ENCODE measurements at regions not wholly inside any gene's neighbourhood (a gene's known extent, or its start where the extent isn't known, plus 50 kb on each side); places are given as distances from the start of the nearest gene placed in this dataset.

DNA sequence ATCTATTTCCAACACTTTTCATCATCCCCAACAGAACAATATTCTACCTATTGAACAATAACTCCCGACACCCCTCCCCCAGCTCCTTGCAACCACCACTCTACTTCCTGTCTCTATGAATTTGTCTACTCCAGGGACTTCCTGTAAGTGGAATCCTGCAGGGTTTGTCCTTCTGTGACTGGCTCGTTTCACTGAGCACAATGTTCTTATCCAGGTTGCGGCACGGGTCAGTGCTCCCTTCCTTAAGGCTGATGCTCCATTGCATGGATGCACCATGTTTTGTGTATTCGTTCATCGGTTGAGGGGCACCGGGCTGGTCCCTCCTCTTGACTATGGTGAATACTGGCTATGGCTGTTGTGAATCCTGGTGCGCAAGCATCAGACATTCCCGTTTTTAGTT is 163.2 kb downstream of the TBXT start:
- no peak for ATAC-seq (replicated peaks in 1 of 2)
- Mint-ChIP-seq H3K36me3 (ENCODE audit: insufficient read depth in 2 of 2) (peaks cover 0 to 2% of the 10 kb centered on the region in 2 donors), H3K27me3 (ENCODE audit: low read depth) (peaks cover 58% of the 10 kb centered on the region), H3K9me3 (no peaks in the 10 kb centered on the region), H3K4me1 (ENCODE audit: low read depth) (peaks cover 5% of the 10 kb centered on the region), H3K4me3 (no peak overlapping the region), H3K27ac (no peak overlapping the region)
- DNase-seq = no peak

DNA sequence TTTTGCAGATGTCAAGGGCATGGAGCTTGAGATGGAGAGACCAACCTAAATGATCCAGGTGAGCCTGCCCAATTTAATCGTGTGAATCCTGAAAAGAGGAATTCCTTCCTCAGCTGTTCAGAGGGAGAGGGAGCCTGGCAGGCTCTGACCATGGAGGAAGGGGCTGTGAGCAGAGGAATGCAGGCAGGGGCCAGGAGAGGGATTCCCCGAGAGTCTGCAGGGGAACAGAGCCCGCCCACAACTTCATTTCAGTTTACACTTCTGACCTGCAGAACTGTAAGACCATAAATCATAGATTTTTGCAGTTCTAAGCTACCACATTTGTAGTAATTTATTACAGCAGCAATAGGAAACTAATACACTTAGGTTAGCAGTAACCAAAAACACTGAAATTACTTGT is 164.1 kb downstream of the TBXT start:
- Mint-ChIP-seq H3K4me3 (no peak overlapping the region), H3K9me3 (no peaks in the 10 kb centered on the region), H3K36me3 (ENCODE audit: insufficient read depth in 2 of 2) (peaks cover 0 to 2% of the 10 kb centered on the region in 2 donors), H3K4me1 (ENCODE audit: low read depth) (peaks cover 5% of the 10 kb centered on the region), H3K27me3 (ENCODE audit: low read depth) (peaks cover 50% of the 10 kb centered on the region), H3K27ac (no peak overlapping the region)
- DNase-seq (no peak), ATAC-seq (replicated peaks in 1 of 2) (no peak)

- H3K27ac Mint-ChIP-seq = no peak overlapping the region
- no peaks in the 10 kb centered on the region for H3K36me3 Mint-ChIP-seq (ENCODE audit: insufficient read depth in 2 of 2)
- H3K4me1 Mint-ChIP-seq (ENCODE audit: low read depth) = no peaks in the 10 kb centered on the region
- H3K4me3 Mint-ChIP-seq = no peak overlapping the region
- DNase-seq (no peak), ATAC-seq (replicated peaks in 1 of 2) (no peak)
- H3K27me3 Mint-ChIP-seq (ENCODE audit: low read depth) = peaks cover 32% of the 10 kb centered on the region
- H3K9me3 Mint-ChIP-seq = no peaks in the 10 kb centered on the region
These were observed 166.3 kb downstream of the TBXT start for GRCh38 chr6:166001359-166001758.

DNA sequence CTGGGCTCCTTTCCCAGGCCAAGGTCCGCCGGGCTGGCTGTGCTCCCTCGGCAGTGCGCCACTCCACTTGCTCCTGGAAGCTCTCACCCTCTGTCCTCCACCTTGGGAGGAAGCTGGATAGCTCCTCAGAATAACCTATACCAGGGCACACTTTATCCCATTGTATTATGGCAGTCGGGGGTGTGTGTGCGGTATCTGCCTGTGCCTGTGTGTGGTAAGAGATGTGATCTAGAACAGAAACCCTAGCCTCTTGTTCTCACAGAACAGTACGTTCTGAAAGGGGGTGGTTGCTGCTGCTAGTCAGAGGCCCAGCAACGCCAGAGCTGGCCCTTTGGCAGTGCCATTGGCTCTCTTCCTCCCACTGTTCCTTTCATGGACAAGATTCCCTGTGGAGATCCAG is 168.4 kb downstream of the TBXT start:
- H3K4me1 Mint-ChIP-seq (ENCODE audit: low read depth) = no peaks in the 10 kb centered on the region
- ATAC-seq (replicated peaks in 1 of 2) (no peak), DNase-seq (no peak)
- H3K9me3 Mint-ChIP-seq = no peaks in the 10 kb centered on the region
- no peak overlapping the region for H3K4me3 Mint-ChIP-seq
- no peaks in the 10 kb centered on the region for H3K36me3 Mint-ChIP-seq (ENCODE audit: insufficient read depth in 2 of 2)
- peaks cover 31% of the 10 kb centered on the region for H3K27me3 Mint-ChIP-seq (ENCODE audit: low read depth)
- no peak overlapping the region for H3K27ac Mint-ChIP-seq

DNA sequence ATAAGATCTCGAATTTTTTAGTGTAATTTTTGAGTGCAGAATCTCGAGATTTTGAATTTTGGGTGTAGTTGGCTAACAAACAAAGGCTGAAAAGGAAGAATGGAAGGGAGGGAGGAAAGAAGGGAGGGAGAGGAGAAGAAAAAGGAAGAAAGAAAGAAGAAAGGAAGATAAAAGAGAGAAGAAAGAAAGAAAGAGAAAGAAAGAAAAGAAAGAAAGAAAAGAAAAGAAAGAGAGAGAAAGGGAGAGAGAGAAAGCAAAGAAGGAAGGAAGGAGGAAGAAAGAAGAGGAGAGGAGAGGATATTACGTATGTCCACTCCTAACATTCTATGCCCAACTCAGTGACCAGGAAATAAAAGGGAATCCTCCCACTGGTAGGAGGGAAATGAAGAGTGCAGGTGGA is 169.6 kb downstream of the TBXT start:
- H3K27ac Mint-ChIP-seq = no peak overlapping the region

GRCh38 chr6:165991341-165991740 is 176.3 kb downstream of the TBXT start:
- DNase-seq = no peak
- H3K9me3 Mint-ChIP-seq = no peaks in the 10 kb centered on the region
- H3K27ac Mint-ChIP-seq = no peak overlapping the region
- H3K27me3 Mint-ChIP-seq (ENCODE audit: low read depth) = peaks cover 50% of the 10 kb centered on the region
- H3K4me1 Mint-ChIP-seq (ENCODE audit: low read depth) = peaks cover 9% of the 10 kb centered on the region
- peaks cover 0 to 2% of the 10 kb centered on the region in 2 donors for H3K36me3 Mint-ChIP-seq (ENCODE audit: insufficient read depth in 2 of 2)
- ATAC-seq (replicated peaks in 1 of 2) = no peak
- H3K4me3 Mint-ChIP-seq = no peak overlapping the region

More for the DNA sequence above, 169.6 kb downstream of the TBXT start:
- H3K36me3 Mint-ChIP-seq (ENCODE audit: insufficient read depth in 2 of 2) = no peaks in the 10 kb centered on the region
- DNase-seq (no peak), ATAC-seq (replicated peaks in 1 of 2) (no peak)
- peaks cover 25% of the 10 kb centered on the region for H3K27me3 Mint-ChIP-seq (ENCODE audit: low read depth)
- no peaks in the 10 kb centered on the region for H3K9me3 Mint-ChIP-seq
- H3K4me1 Mint-ChIP-seq (ENCODE audit: low read depth) = no peaks in the 10 kb centered on the region
- no peak overlapping the region for H3K4me3 Mint-ChIP-seq

DNA sequence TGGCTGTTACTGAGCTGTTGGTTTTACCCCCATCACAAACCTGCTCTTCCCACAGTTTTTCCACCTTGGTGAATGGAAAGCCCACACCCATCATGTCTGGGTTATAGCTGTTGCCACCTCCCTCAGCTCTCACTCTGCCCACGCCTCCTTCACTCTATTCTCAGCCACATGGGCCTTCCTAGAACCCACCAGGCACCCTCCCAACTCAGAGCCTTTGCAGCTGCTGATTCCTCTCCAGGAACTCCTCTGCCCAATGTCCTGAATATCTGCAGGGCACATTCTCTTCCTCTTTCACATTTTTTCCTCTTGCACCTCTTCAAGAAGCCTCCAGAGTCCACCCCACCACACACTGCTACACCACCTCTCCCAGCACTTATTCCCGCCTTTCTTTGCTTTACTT is 177.4 kb downstream of the TBXT start:
- Mint-ChIP-seq H3K27ac (no peak overlapping the region), H3K9me3 (no peaks in the 10 kb centered on the region), H3K4me3 (no peak overlapping the region), H3K27me3 (ENCODE audit: low read depth) (peaks cover 50% of the 10 kb centered on the region), H3K4me1 (ENCODE audit: low read depth) (peaks cover 9% of the 10 kb centered on the region), H3K36me3 (ENCODE audit: insufficient read depth in 2 of 2) (peaks cover 0 to 2% of the 10 kb centered on the region in 2 donors)
- DNase-seq (no peak), ATAC-seq (replicated peaks in 1 of 2) (no peak)

DNA sequence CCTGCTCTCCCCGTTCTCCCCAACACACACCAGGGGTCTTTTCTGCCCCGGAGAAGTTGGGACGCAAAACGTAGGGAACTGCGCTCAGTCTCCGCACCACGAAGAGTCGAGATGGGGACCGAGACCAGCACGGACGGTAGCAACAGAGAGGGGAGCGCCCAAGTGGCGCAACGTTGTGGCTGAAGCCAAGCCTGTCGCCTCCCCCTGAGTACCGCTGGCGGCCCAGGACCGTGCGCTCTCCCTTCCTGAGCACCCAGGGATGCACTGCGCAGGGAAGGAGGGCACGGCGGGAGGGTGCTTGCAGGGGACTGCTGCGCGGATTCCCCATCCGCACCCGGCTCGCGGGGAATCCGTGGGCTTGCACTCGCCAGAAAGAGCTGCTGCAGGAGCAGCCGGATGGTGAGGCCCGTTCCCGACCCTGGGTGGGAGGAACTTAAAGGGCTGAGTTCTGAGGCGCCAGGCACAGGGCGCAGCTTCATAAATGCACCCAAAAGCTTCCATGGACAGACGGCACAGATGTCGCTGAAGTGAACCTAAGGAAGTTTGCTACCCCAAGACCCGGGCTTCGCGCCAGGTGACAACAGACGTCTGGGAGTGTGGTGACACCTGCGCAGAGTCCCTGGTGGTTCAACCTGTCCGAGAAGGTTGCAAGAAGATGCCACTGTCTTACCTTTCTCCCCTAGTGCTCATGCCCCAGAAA is 178.7 kb downstream of the TBXT start:
- H3K27me3 Mint-ChIP-seq (ENCODE audit: low read depth) = peaks cover 45% of the 10 kb centered on the region
- H3K36me3 Mint-ChIP-seq (ENCODE audit: insufficient read depth in 2 of 2) = peaks cover 0 to 2% of the 10 kb centered on the region in 2 donors
- H3K27ac Mint-ChIP-seq = no peak overlapping the region
- no peak overlapping the region for H3K4me3 Mint-ChIP-seq
- ATAC-seq (replicated peaks in 1 of 2) (no peak), DNase-seq (no peak)
- peaks cover 9% of the 10 kb centered on the region for H3K4me1 Mint-ChIP-seq (ENCODE audit: low read depth)
- no peaks in the 10 kb centered on the region for H3K9me3 Mint-ChIP-seq

DNA sequence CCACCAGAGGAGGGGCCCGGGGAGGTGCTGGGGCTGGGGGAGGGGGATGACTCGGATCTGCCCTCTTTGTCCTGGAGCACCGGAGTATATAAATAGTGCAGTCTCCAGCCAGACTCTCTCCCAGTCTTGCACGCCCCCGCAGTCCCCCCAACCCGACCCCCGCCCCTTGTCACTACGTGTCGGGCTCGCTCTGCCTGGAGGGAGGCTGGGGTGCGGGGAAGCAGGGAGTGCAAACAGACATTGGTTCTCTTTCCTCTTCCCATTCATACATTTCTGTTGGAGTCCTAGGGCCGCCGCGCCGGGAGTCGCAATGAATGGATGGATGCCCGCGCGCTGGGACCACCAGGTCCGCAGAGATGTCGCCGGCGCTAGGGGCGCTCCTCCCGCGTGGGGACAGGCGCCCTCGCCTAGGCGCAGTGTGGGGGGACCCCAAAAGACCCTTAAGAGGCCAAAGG is 179.3 kb downstream of the TBXT start:
- DNase-seq (no peak), ATAC-seq (replicated peaks in 1 of 2) (no peak)
- peaks cover 45% of the 10 kb centered on the region for H3K27me3 Mint-ChIP-seq (ENCODE audit: low read depth)
- no peaks in the 10 kb centered on the region for H3K9me3 Mint-ChIP-seq
- peaks cover 9% of the 10 kb centered on the region for H3K4me1 Mint-ChIP-seq (ENCODE audit: low read depth)
- H3K4me3 Mint-ChIP-seq = peak overlapping the region in 1 of 2 donors; percentile 8
- no peak overlapping the region for H3K27ac Mint-ChIP-seq
- peaks cover 0 to 2% of the 10 kb centered on the region in 2 donors for H3K36me3 Mint-ChIP-seq (ENCODE audit: insufficient read depth in 2 of 2)

DNA sequence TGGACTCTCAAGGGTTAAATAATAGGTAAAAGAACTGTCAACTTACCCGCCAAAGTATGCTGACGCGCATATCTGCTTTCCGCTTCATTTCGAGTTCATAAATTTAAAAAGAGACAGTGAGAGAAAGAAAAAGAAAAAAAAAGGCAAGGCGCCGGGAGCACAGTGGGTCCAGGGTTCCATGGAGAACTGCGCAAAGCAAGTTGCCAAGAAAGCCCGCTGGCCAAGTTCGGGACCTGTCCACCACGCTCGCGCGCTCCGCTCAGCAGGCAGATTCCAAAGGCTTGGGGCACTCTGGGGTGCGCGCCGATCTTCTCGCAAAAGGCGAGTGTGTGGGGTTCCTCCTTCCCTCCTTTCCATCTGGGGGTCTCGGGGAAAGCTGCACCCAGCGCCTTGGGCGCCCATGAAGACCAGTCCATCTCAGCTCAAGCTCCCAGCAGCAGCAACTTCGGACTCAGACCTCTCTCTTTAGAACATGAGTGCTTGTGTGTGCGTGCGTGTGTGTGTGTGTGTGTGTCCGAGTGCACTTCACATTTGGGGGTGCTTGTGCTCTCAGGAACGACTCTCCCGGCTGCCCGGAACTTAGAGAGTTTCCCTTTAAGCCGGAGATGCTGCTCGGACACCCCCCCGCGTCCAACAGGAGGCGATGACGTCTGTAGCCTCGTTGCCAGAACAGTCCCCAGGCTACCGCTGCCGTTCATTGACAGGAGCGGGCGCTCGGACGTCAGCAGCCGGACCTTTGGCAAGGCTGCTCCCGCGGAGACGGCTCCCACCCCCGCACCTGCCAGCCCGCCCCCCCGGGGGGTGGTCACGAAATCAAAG is 180.0 kb downstream of the TBXT start:
- no peak overlapping the region for H3K27ac Mint-ChIP-seq
- H3K27me3 Mint-ChIP-seq (ENCODE audit: low read depth) = peaks cover 45% of the 10 kb centered on the region
- H3K4me3 Mint-ChIP-seq = peak overlapping the region; percentile 28 to 56
- no peak for DNase-seq
- peaks cover 0 to 2% of the 10 kb centered on the region in 2 donors for H3K36me3 Mint-ChIP-seq (ENCODE audit: insufficient read depth in 2 of 2)
- ATAC-seq (replicated peaks in 1 of 2) = no peak
- no peaks in the 10 kb centered on the region for H3K9me3 Mint-ChIP-seq
- peaks cover 9% of the 10 kb centered on the region for H3K4me1 Mint-ChIP-seq (ENCODE audit: low read depth)

GRCh38 chr6:165986914-165987482 is 180.7 kb downstream of the TBXT start:
- H3K36me3 Mint-ChIP-seq (ENCODE audit: insufficient read depth in 2 of 2) = peaks cover 0 to 2% of the 10 kb centered on the region in 2 donors
- peaks cover 9% of the 10 kb centered on the region for H3K4me1 Mint-ChIP-seq (ENCODE audit: low read depth)
- DNase-seq (no peak), ATAC-seq (replicated peaks in 1 of 2) (no peak)
- H3K9me3 Mint-ChIP-seq = no peaks in the 10 kb centered on the region
- H3K27me3 Mint-ChIP-seq (ENCODE audit: low read depth) = peaks cover 47% of the 10 kb centered on the region
- peak overlapping the region in 1 of 2 donors; percentile 56 for H3K4me3 Mint-ChIP-seq
- no peak overlapping the region for H3K27ac Mint-ChIP-seq

DNA sequence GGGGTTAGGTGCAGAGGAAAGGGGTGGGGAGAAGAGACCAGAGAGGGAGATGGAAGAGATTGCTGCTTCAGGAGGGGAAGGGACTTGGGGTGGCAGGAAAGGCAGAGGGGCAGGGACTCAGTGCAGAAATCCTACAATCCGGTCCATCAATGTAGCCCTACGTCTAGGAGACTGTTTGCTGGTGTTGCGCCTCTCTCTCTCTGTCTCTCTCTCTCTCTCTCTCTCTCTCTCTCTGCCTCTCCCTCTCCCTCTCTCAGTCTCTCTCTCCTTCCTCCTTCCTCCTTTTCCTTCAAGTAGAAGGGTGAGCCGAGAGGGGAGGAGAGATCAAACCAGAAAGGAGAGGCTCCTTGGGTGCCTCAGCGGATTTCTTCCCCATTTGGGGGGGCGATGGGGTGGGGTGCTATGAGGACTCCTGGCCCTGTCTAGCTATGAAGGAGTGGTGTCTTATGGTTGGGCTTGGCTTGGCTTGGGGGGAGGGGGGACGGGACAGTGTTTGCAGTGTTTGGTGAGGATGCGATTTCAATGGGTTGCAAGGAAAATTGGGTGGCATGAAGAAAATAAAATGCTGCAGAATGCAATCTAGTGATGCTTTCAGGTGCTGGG is 181.2 kb downstream of the TBXT start:
- peaks cover 53% of the 10 kb centered on the region for H3K27me3 Mint-ChIP-seq (ENCODE audit: low read depth)
- no peak for ATAC-seq (replicated peaks in 1 of 2)
- H3K27ac Mint-ChIP-seq = no peak overlapping the region
- peaks cover 0 to 2% of the 10 kb centered on the region in 2 donors for H3K36me3 Mint-ChIP-seq (ENCODE audit: insufficient read depth in 2 of 2)
- no peak overlapping the region for H3K4me3 Mint-ChIP-seq
- peaks cover 9% of the 10 kb centered on the region for H3K4me1 Mint-ChIP-seq (ENCODE audit: low read depth)
- H3K9me3 Mint-ChIP-seq = no peaks in the 10 kb centered on the region
- no peak for DNase-seq

GRCh38 chr6:165985806-165986299 is 181.8 kb downstream of the TBXT start:
- Mint-ChIP-seq H3K36me3 (ENCODE audit: insufficient read depth in 2 of 2) (peaks cover 0 to 2% of the 10 kb centered on the region in 2 donors), H3K9me3 (no peaks in the 10 kb centered on the region), H3K27me3 (ENCODE audit: low read depth) (peaks cover 52% of the 10 kb centered on the region), H3K27ac (no peak overlapping the region), H3K4me1 (ENCODE audit: low read depth) (peaks cover 9% of the 10 kb centered on the region), H3K4me3 (no peak overlapping the region)
- no peak for DNase-seq
- ATAC-seq (replicated peaks in 1 of 2) = no peak
